ENCODE measurements at regions not wholly inside any gene's neighbourhood (a gene's known extent, or its start where the extent isn't known, plus 50 kb on each side); places are given as distances from the start of the nearest gene placed in this dataset.

GRCh38 chr7:46572691-46573090 is 651.6 kb upstream of the IGFBP3 start:
- DNase-seq (ENCODE audit: low read depth): no peak

GRCh38 chr7:46571996-46572395 is 650.9 kb upstream of the IGFBP3 start:
- DNase-seq (ENCODE audit: low read depth): no peak

GRCh38 chr7:46569133-46569465 is 648.0 kb upstream of the IGFBP3 start:
- no peak for DNase-seq (ENCODE audit: low read depth)

- no peak for DNase-seq (ENCODE audit: low read depth)
These were observed 647.5 kb upstream of the IGFBP3 start for GRCh38 chr7:46568420-46569132.

GRCh38 chr7:46567858-46568257 is 646.8 kb upstream of the IGFBP3 start:
- DNase-seq (ENCODE audit: low read depth): no peak

GRCh38 chr7:46566097-46566774 is 645.2 kb upstream of the IGFBP3 start:
- no peak for DNase-seq (ENCODE audit: low read depth)

- DNase-seq (ENCODE audit: low read depth): no peak
These were observed 644.4 kb upstream of the IGFBP3 start for GRCh38 chr7:46565253-46566096.

GRCh38 chr7:46559194-46559832 is 638.2 kb upstream of the IGFBP3 start:
- DNase-seq (ENCODE audit: low read depth): no peak

- no peak for DNase-seq (ENCODE audit: low read depth)
These were observed 637.6 kb upstream of the IGFBP3 start for GRCh38 chr7:46558482-46559193.

GRCh38 chr7:46557781-46558180 is 636.7 kb upstream of the IGFBP3 start:
- no peak for DNase-seq (ENCODE audit: low read depth)

GRCh38 chr7:46557295-46557711 is 636.2 kb upstream of the IGFBP3 start:
- no peak for DNase-seq (ENCODE audit: low read depth)

GRCh38 chr7:46554688-46555422 is 633.8 kb upstream of the IGFBP3 start:
- no peak for DNase-seq (ENCODE audit: low read depth)

GRCh38 chr7:46551603-46552002 is 630.5 kb upstream of the IGFBP3 start:
- DNase-seq (ENCODE audit: low read depth): no peak

- DNase-seq (ENCODE audit: low read depth): no peak
These were observed 629.8 kb upstream of the IGFBP3 start for GRCh38 chr7:46550864-46551263.

- no peak for DNase-seq (ENCODE audit: low read depth)
These were observed 629.0 kb upstream of the IGFBP3 start for GRCh38 chr7:46549892-46550639.

- DNase-seq (ENCODE audit: low read depth): no peak
These were observed 628.3 kb upstream of the IGFBP3 start for GRCh38 chr7:46549347-46549746.

- no peak for DNase-seq (ENCODE audit: low read depth)
These were observed 626.0 kb upstream of the IGFBP3 start for GRCh38 chr7:46547044-46547443.

- DNase-seq (ENCODE audit: low read depth): no peak
These were observed 624.7 kb upstream of the IGFBP3 start for GRCh38 chr7:46545790-46546189.

GRCh38 chr7:46544396-46545008 is 623.4 kb upstream of the IGFBP3 start:
- no peak for DNase-seq (ENCODE audit: low read depth)

- DNase-seq (ENCODE audit: low read depth): no peak
These were observed 621.0 kb upstream of the IGFBP3 start for GRCh38 chr7:46542076-46542475.
